Fibroblast of skin of left biceps (primary cell): ENCODE measurements at regions not wholly inside any gene's neighbourhood (a gene's known extent, or its start where the extent isn't known, plus 50 kb on each side); places are given as distances from the start of the nearest gene placed in this dataset.
"Not testable (repeated sequence)": the region's sequence is repeated elsewhere in the genome, so short reads cannot be mapped to it uniquely, and the experiment has no call there.

Experiments used
- DNase-seq, 2 experiments: peaks; one replicate each; pipeline ENCODE4 v3.0.0-alpha.2; 2013; ENCODE audit warnings: low read depth in 2 of 2

GRCh38 chr13:81394640-81395039, 1053.7 kb upstream of the SPRY2 start:
- no peak for DNase-seq

GRCh38 chr13:81393721-81394120, 1052.8 kb upstream of the SPRY2 start:
- DNase-seq, result no peak

GRCh38 chr13:81393110-81393509, 1052.2 kb upstream of the SPRY2 start:
- DNase-seq, result no peak

GRCh38 chr13:81388400-81388799, 1047.5 kb upstream of the SPRY2 start:
- DNase-seq, result no peak

GRCh38 chr13:81383444-81383843, 1042.5 kb upstream of the SPRY2 start:
- no peak for DNase-seq

GRCh38 chr13:81382246-81382645, 1041.3 kb upstream of the SPRY2 start:
- no peak for DNase-seq

- no peak for DNase-seq
Measured at GRCh38 chr13:81381560-81381959, 1040.6 kb upstream of the SPRY2 start.

- DNase-seq, result no peak
Measured at GRCh38 chr13:81379183-81379582, 1038.3 kb upstream of the SPRY2 start.

- DNase-seq, result no peak
Measured at GRCh38 chr13:81377921-81378320, 1037.0 kb upstream of the SPRY2 start.

GRCh38 chr13:81375709-81376108, 1034.8 kb upstream of the SPRY2 start:
- no peak for DNase-seq

GRCh38 chr13:81362711-81363110, 1021.8 kb upstream of the SPRY2 start:
- DNase-seq, result not testable (repeated sequence)

- DNase-seq, result no peak
Measured at GRCh38 chr13:81350056-81350455, 1009.1 kb upstream of the SPRY2 start.

GRCh38 chr13:81340118-81341069, 999.5 kb upstream of the SPRY2 start:
- not testable (repeated sequence) for DNase-seq

- not testable (repeated sequence) for DNase-seq
Measured at GRCh38 chr13:81339666-81340065, 998.7 kb upstream of the SPRY2 start.

- no peak for DNase-seq
Measured at GRCh38 chr13:81334481-81334880, 993.6 kb upstream of the SPRY2 start.

GRCh38 chr13:81326913-81327312, 986.0 kb upstream of the SPRY2 start:
- no peak for DNase-seq

- DNase-seq, result no peak
Measured at GRCh38 chr13:81320516-81320915, 979.6 kb upstream of the SPRY2 start.

- no peak for DNase-seq
Measured at GRCh38 chr13:81319351-81319750, 978.4 kb upstream of the SPRY2 start.

- DNase-seq, result no peak
Measured at GRCh38 chr13:81318231-81319019, 977.5 kb upstream of the SPRY2 start.

GRCh38 chr13:81314461-81314860, 973.5 kb upstream of the SPRY2 start:
- DNase-seq, result no peak

- DNase-seq, result no peak
Measured at GRCh38 chr13:81305928-81306327, 965.0 kb upstream of the SPRY2 start.

- DNase-seq, result no peak
Measured at GRCh38 chr13:81304121-81304659, 963.3 kb upstream of the SPRY2 start.
